H9 (cell line): ENCODE measurements at regions not wholly inside any gene's neighbourhood (a gene's known extent, or its start where the extent isn't known, plus 50 kb on each side); places are given as distances from the start of the nearest gene placed in this dataset.

Experiments used
- DNase-seq: peaks from one replicate; pipeline ENCODE4 v3.0.0-alpha.2; 2017
- H2AFZ ChIP-seq: one replicate; pipeline ENCODE4 v1.6.1; 2013; ENCODE audit warnings: mild to moderate bottlenecking, low read length, control low read depth, moderate library complexity
- H2AK5ac ChIP-seq: 2 replicates; pipeline ENCODE4 v1.6.1; 2013; ENCODE audit warnings: low read length, control low read depth, mixed read lengths; ENCODE audit not compliant: insufficient read length
- H2BK120ac ChIP-seq: one replicate; pipeline ENCODE4 v1.6.1; 2013; ENCODE audit warnings: low read depth, mild to moderate bottlenecking, low read length, control low read depth, inconsistent platforms; ENCODE audit not compliant: poor library complexity, severe bottlenecking
- H2BK12ac ChIP-seq: 2 replicates; pipeline ENCODE4 v1.6.1; 2013; ENCODE audit warnings: low read length, control low read depth, mixed read lengths, low read depth; ENCODE audit not compliant: insufficient read length
- H2BK15ac ChIP-seq: 2 replicates; pipeline ENCODE4 v1.6.1; 2013; ENCODE audit warnings: low read depth, low read length, control low read depth
- H2BK20ac ChIP-seq: one replicate; pipeline ENCODE4 v1.6.1; 2013; ENCODE audit warnings: low read depth, mild to moderate bottlenecking, low read length, control low read depth, inconsistent platforms; ENCODE audit not compliant: poor library complexity, severe bottlenecking
- H2BK5ac ChIP-seq: 2 replicates; pipeline ENCODE4 v1.6.1; 2013; ENCODE audit warnings: low read length, control low read depth, mixed read lengths; ENCODE audit not compliant: insufficient read length
- H3K14ac ChIP-seq: 2 replicates; pipeline ENCODE4 v1.6.1; 2013; ENCODE audit warnings: low read length, control low read depth; ENCODE audit not compliant: insufficient read depth
- H3K18ac ChIP-seq: 2 replicates; pipeline ENCODE4 v1.6.1; 2013; ENCODE audit warnings: low read depth, mild to moderate bottlenecking, mixed read lengths, low read length, control low read depth; ENCODE audit not compliant: insufficient read length
- H3K23ac ChIP-seq: 2 replicates; pipeline ENCODE4 v1.6.1; 2013; ENCODE audit warnings: low read length, control low read depth, mixed read lengths, low read depth; ENCODE audit not compliant: insufficient read length
- H3K23me2 ChIP-seq: 2 replicates; pipeline ENCODE4 v1.6.1; 2013; ENCODE audit warnings: low read depth, mild to moderate bottlenecking, mixed read lengths, low read length, control low read depth; ENCODE audit not compliant: insufficient read length, poor library complexity, severe bottlenecking
- H3K27ac ChIP-seq: 2 replicates; pipeline ENCODE4 v1.5.1; 2013; ENCODE audit warnings: low read length, control low read depth, mixed read lengths, low read depth; ENCODE audit not compliant: insufficient read length
- H3K27me3 ChIP-seq: 2 replicates; pipeline ENCODE4 v1.6.1; 2013; ENCODE audit warnings: low read length, control low read depth, inconsistent platforms; ENCODE audit not compliant: insufficient read depth
- H3K4ac ChIP-seq: 2 replicates; pipeline ENCODE4 v1.6.1; 2013; ENCODE audit warnings: low read depth, mild to moderate bottlenecking, control low read depth, inconsistent platforms, low read length, moderate library complexity
- H3K4me1 ChIP-seq: 2 replicates; pipeline ENCODE4 v1.6.1; 2013; ENCODE audit warnings: low read length, control low read depth, inconsistent platforms; ENCODE audit not compliant: insufficient read depth
- H3K4me2 ChIP-seq: 2 replicates; pipeline ENCODE4 v1.6.1; 2013; ENCODE audit warnings: low read length, control low read depth, mixed read lengths; ENCODE audit not compliant: insufficient read length, insufficient read depth
- H3K56ac ChIP-seq: 2 replicates; pipeline ENCODE4 v1.6.1; 2013; ENCODE audit warnings: low read depth, mild to moderate bottlenecking, mixed read lengths, low read length, control low read depth; ENCODE audit not compliant: insufficient read length
- H3K79me1 ChIP-seq: 2 replicates; pipeline ENCODE4 v1.6.1; 2013; ENCODE audit warnings: low read depth, mild to moderate bottlenecking, moderate library complexity, low read length, control low read depth, inconsistent platforms; ENCODE audit not compliant: insufficient read depth, poor library complexity, severe bottlenecking
- H3K79me2 ChIP-seq: 2 replicates; pipeline ENCODE4 v1.6.1; 2013; ENCODE audit warnings: low read length, control low read depth, inconsistent platforms; ENCODE audit not compliant: insufficient read depth
- H3K9ac ChIP-seq: 2 replicates; pipeline ENCODE4 v1.6.1; 2013; ENCODE audit warnings: low read length, control low read depth, mixed read lengths; ENCODE audit not compliant: insufficient read length; ENCODE audit errors: extremely low read depth
- H3K9me3 ChIP-seq: one replicate; pipeline ENCODE4 v1.6.1; 2013; ENCODE audit warnings: low read depth, low read length, inconsistent platforms; ENCODE audit not compliant: control insufficient read depth
- H3T11ph ChIP-seq: one replicate; pipeline ENCODE4 v1.6.1; 2013; ENCODE audit warnings: mild to moderate bottlenecking, low read length, control low read depth, inconsistent platforms
- H4K20me1 ChIP-seq: one replicate; pipeline ENCODE4 v1.6.1; 2013; ENCODE audit not compliant: control insufficient read depth, insufficient read length, insufficient read depth
- H4K5ac ChIP-seq: 2 replicates; pipeline ENCODE4 v1.6.1; 2013; ENCODE audit warnings: low read depth, mild to moderate bottlenecking, mixed read lengths, low read length, control low read depth; ENCODE audit not compliant: insufficient read length
- H4K8ac ChIP-seq: replicated peaks from 2 replicates; pipeline ENCODE4 v1.6.1; 2013; ENCODE audit warnings: low read length, control low read depth, mixed read lengths, low read depth; ENCODE audit not compliant: insufficient read length
- H4K91ac ChIP-seq: 2 replicates; pipeline ENCODE4 v1.6.1; 2013; ENCODE audit warnings: low read depth, mild to moderate bottlenecking, moderate library complexity, mixed read lengths, low read length, control low read depth; ENCODE audit not compliant: insufficient read length
- H3K27ac Mint-ChIP-seq, 3 experiments: 2 replicates in 2 of 3; 3 replicates in 1 of 3; pipeline ENCODE4 v1.8.0; 2020 to 2021; ENCODE audit warnings: mixed read lengths in 3 of 3, mild to moderate bottlenecking in 1 of 3, moderate library complexity in 1 of 3
- H3K27me3 Mint-ChIP-seq: 2 replicates; pipeline ENCODE4 v1.8.0; 2021; ENCODE audit warnings: low read depth, mild to moderate bottlenecking, moderate library complexity, mixed read lengths
- H3K36me3 Mint-ChIP-seq, 3 experiments: 2 replicates in 2 of 3; 3 replicates in 1 of 3; pipeline ENCODE4 v1.8.0; 2020 to 2021; ENCODE audit warnings: low read depth in 3 of 3, mixed read lengths in 3 of 3; ENCODE audit not compliant: insufficient read depth in 1 of 3
- H3K4me1 Mint-ChIP-seq, 2 experiments: 2 replicates each; pipeline ENCODE4 v1.8.0; 2020; ENCODE audit warnings: mixed read lengths in 2 of 2
- H3K4me3 Mint-ChIP-seq, 2 experiments: 2 replicates in 1 of 2; 3 replicates in 1 of 2; pipeline ENCODE4 v1.8.0; 2020 to 2021; ENCODE audit warnings: mild to moderate bottlenecking in 2 of 2, mixed read lengths in 2 of 2, moderate library complexity in 1 of 2
- H3K9me3 Mint-ChIP-seq, 2 experiments: 2 replicates in 1 of 2; 3 replicates in 1 of 2; pipeline ENCODE4 v1.8.0; 2020; ENCODE audit warnings: mild to moderate bottlenecking in 2 of 2, mixed read lengths in 2 of 2, moderate library complexity in 1 of 2
- CTCF ChIP-seq: fragments of 200-600 bp; sonication (generic); conservative IDR thresholded peaks from 3 replicates; pipeline ENCODE4 v1.8.0; 2021; ENCODE audit warnings: antibody characterized with exemption, mild to moderate bottlenecking
- WGBS: extraction: QIAGEN DNeasy Blood & Tissue Kit; methylation state at CpG from one replicate; pipeline ENCODE4 v1.1.7; 2013; ENCODE audit warnings: missing lambda C conversion rate, low lambda C conversion rate, mixed read lengths; ENCODE audit not compliant: insufficient read length; ENCODE audit errors: extremely low coverage; 5-methylcytosine and 5-hydroxymethylcytosine counted together

GRCh38 chr6:55998576-55998975 lies 123.2 kb upstream of the BMP5 start:
- no peak for TF ChIP-seq CTCF
- no peaks in the 10 kb centered on the region for H3K4me1 Mint-ChIP-seq
- Histone ChIP-seq H3K27me3 (no peaks in the 10 kb centered on the region), H3K23ac (no peak overlapping the region), H3K18ac (no peak overlapping the region), H3K79me2 (no peaks in the 10 kb centered on the region), H3K9me3 (peaks cover 2% of the 10 kb centered on the region), H2BK15ac (no peak overlapping the region), H3K56ac (no peak overlapping the region), H2BK20ac (no peak overlapping the region), H3K9ac (no peak overlapping the region), H2AFZ (no peak overlapping the region), H4K5ac (no peak overlapping the region), H3T11ph (no peak overlapping the region), H2BK120ac (no peak overlapping the region), H3K4me1 (no peaks in the 10 kb centered on the region), H3K27ac (no peak overlapping the region), H4K20me1 (no peaks in the 10 kb centered on the region), H3K79me1 (no peaks in the 10 kb centered on the region), H2BK12ac (no peak overlapping the region), H2AK5ac (no peak overlapping the region), H2BK5ac (no peak overlapping the region), H4K91ac (no peak overlapping the region), H3K4me2 (no peak overlapping the region), H3K4ac (no peak overlapping the region), H3K14ac (no peak overlapping the region), H3K23me2 (no peaks in the 10 kb centered on the region), H4K8ac (no peak overlapping the region)
- no CpG with 5 or more reads among the region's 2 CpGs for WGBS
- H3K9me3 Mint-ChIP-seq, result peaks cover 13 to 19% of the 10 kb centered on the region in 2 experiments
- DNase-seq, result no peak
- peaks cover 7 to 16% (median 8%) of the 10 kb centered on the region in 3 experiments for H3K36me3 Mint-ChIP-seq
- H3K4me3 Mint-ChIP-seq, result no peak overlapping the region
- H3K27me3 Mint-ChIP-seq, result no peaks in the 10 kb centered on the region
- no peak overlapping the region for H3K27ac Mint-ChIP-seq
